BJ (cell line): ENCODE measurements at regions not wholly inside any gene's neighbourhood (a gene's known extent, or its start where the extent isn't known, plus 50 kb on each side); places are given as distances from the start of the nearest gene placed in this dataset.

Experiments
- CTCF ChIA-PET: fragments of 350-600 bp; formaldehyde crosslinking; extraction: SDS; loops from one replicate; lab custom pipeline; 2021; ENCODE audit warnings: antibody characterized with exemption, inconsistent platforms; lab: Yijun Ruan, JAX
- POLR2A ChIA-PET: fragments of 300-600 bp; sonication (Branson Sonifier 250); formaldehyde crosslinking; extraction: SDS; loops from one replicate; lab custom pipeline; 2021; ENCODE audit warnings: antibody characterized with exemption; lab: Charles Lee
- DNase-seq: peaks from one replicate; pipeline ENCODE4 v3.0.0-alpha.2; 2011; ENCODE audit warnings: low read depth
- H3K27me3 ChIP-seq: 2 replicates; pipeline ENCODE4 v1.6.0; 2011; ENCODE audit warnings: low read length; ENCODE audit not compliant: control insufficient read depth, insufficient read depth
- H3K36me3 ChIP-seq: 2 replicates; pipeline ENCODE4 v1.5.1; 2011; ENCODE audit warnings: low read length; ENCODE audit not compliant: control insufficient read depth, insufficient read depth
- H3K4me3 ChIP-seq: 2 replicates; pipeline ENCODE4 v1.5.1; 2011; ENCODE audit warnings: low read depth, mild to moderate bottlenecking, control low read depth, low read length
- CTCF ChIP-seq: IDR thresholded peaks from 2 replicates; pipeline ENCODE4 v1.5.1; 2011; ENCODE audit warnings: low read depth, mild to moderate bottlenecking, control low read depth, inconsistent platforms, low read length, moderate library complexity; ENCODE audit not compliant: insufficient read depth

- CTCF ChIA-PET, result no interaction called here
- Histone ChIP-seq H3K27me3 (no peaks in the 10 kb centered on the region), H3K4me3 (no peak overlapping the region), H3K36me3 (no peaks in the 10 kb centered on the region)
- DNase-seq, result no peak
- POLR2A ChIA-PET, result no interaction called here
- no peak for TF ChIP-seq CTCF
These were observed 91.1 kb downstream of the GPR37 start for GRCh38 chr7:124674451-124674850.

GRCh38 chr7:124672011-124672410, 93.6 kb downstream of the GPR37 start:
- ChIA-PET CTCF (no interaction called here), POLR2A (no interaction called here)
- no peaks in the 10 kb centered on the region for H3K27me3 ChIP-seq
- no peaks in the 10 kb centered on the region for H3K36me3 ChIP-seq
- no peak overlapping the region for H3K4me3 ChIP-seq
- TF ChIP-seq CTCF, result no peak
- no peak for DNase-seq

GRCh38 chr7:124667312-124668153, 98.1 kb downstream of the GPR37 start:
- Histone ChIP-seq H3K27me3 (no peaks in the 10 kb centered on the region), H3K4me3 (no peak overlapping the region), H3K36me3 (no peaks in the 10 kb centered on the region)
- no peak for DNase-seq
- ChIA-PET POLR2A (interaction anchor here (0.6 kb wide), 1 partner anchor 206 kb away, joined by 5 read pairs; no protein-coding TSS in a partner anchor), CTCF (no interaction called here)
- TF ChIP-seq CTCF, result no peak

GRCh38 chr7:124662937-124663336, 102.7 kb downstream of the GPR37 start:
- ChIA-PET POLR2A (no interaction called here), CTCF (no interaction called here)
- Histone ChIP-seq H3K27me3 (no peaks in the 10 kb centered on the region), H3K4me3 (no peak overlapping the region), H3K36me3 (no peaks in the 10 kb centered on the region)
- TF ChIP-seq CTCF, result no peak
- no peak for DNase-seq

GRCh38 chr7:124662372-124662771, 103.2 kb downstream of the GPR37 start:
- DNase-seq, result no peak
- Histone ChIP-seq H3K27me3 (no peaks in the 10 kb centered on the region), H3K4me3 (no peak overlapping the region), H3K36me3 (no peaks in the 10 kb centered on the region)
- CTCF ChIA-PET, result no interaction called here
- POLR2A ChIA-PET, result no interaction called here
- no peak for TF ChIP-seq CTCF
